Keratinocyte (primary cell): ENCODE measurements at regions not wholly inside any gene's neighbourhood (a gene's known extent, or its start where the extent isn't known, plus 50 kb on each side); places are given as distances from the start of the nearest gene placed in this dataset.

Experiments used
- DNase-seq: peaks from one replicate; pipeline ENCODE4 v3.0.0-alpha.2; 2011; ENCODE audit warnings: low read depth, missing footprints, low spot score
- FAIRE-seq: peaks from 2 replicates; lab custom pipeline; 2011; peaks lifted over from hg19 to GRCh38; lab: Jason Lieb, UNC
- H2AFZ ChIP-seq: 2 replicates; pipeline ENCODE4 v1.6.0; 2012; ENCODE audit warnings: low read length, control low read depth, inconsistent platforms; ENCODE audit not compliant: control insufficient read depth
- H3K27ac ChIP-seq: 2 replicates; pipeline ENCODE4 v1.5.1; 2011; ENCODE audit warnings: low read length; ENCODE audit not compliant: control insufficient read depth, insufficient read depth
- H3K27me3 ChIP-seq: 3 replicates; pipeline ENCODE4 v1.6.0; 2011; ENCODE audit warnings: low read length; ENCODE audit not compliant: control insufficient read depth, insufficient read depth; ENCODE audit errors: extremely low read depth
- H3K36me3 ChIP-seq, 2 experiments: 2 replicates in 1 of 2; 3 replicates in 1 of 2; pipeline ENCODE4 v1.5.1; 2011; ENCODE audit warnings: low read length in 2 of 2, mild to moderate bottlenecking in 1 of 2; ENCODE audit not compliant: control insufficient read depth in 2 of 2, insufficient read depth in 2 of 2; ENCODE audit errors: extremely low read depth in 1 of 2
- H3K4me1 ChIP-seq: 3 replicates; pipeline ENCODE4 v1.5.1; 2011; ENCODE audit warnings: low read length; ENCODE audit not compliant: control insufficient read depth, insufficient read depth; ENCODE audit errors: extremely low read depth
- H3K4me2 ChIP-seq: 3 replicates; pipeline ENCODE4 v1.6.0; 2011; ENCODE audit warnings: low read depth, low read length; ENCODE audit not compliant: control insufficient read depth, insufficient read depth; ENCODE audit errors: extremely low read depth
- H3K4me3 ChIP-seq, 3 experiments: fragments of 200-600 bp in 1 of 3; sonication (generic) in 1 of 3; 2 replicates in 2 of 3; 3 replicates in 1 of 3; pipeline ENCODE4 v1.5.1; 2011 to 2016; ENCODE audit warnings: low read length in 3 of 3, mild to moderate bottlenecking in 3 of 3, control low read depth in 2 of 3, inconsistent platforms in 1 of 3, low read depth in 1 of 3, mixed read lengths in 1 of 3, mixed run types in 1 of 3, moderate library complexity in 1 of 3; ENCODE audit not compliant: control insufficient read depth in 2 of 3, insufficient read depth in 2 of 3; ENCODE audit errors: extremely low read depth in 1 of 3
- H3K79me2 ChIP-seq: 2 replicates; pipeline ENCODE4 v1.6.0; 2012; ENCODE audit warnings: low read length; ENCODE audit not compliant: control insufficient read depth, insufficient read depth
- H3K9ac ChIP-seq: 3 replicates; pipeline ENCODE4 v1.6.0; 2011; ENCODE audit warnings: low read length; ENCODE audit not compliant: control insufficient read depth, insufficient read depth; ENCODE audit errors: extremely low read depth
- H3K9me1 ChIP-seq: 3 replicates; pipeline ENCODE4 v1.6.0; 2011; ENCODE audit warnings: low read length; ENCODE audit not compliant: control insufficient read depth, insufficient read depth; ENCODE audit errors: extremely low read depth
- H3K9me3 ChIP-seq: 2 replicates; pipeline ENCODE4 v1.5.1; 2012; ENCODE audit warnings: low read depth, low read length; ENCODE audit not compliant: control insufficient read depth
- H4K20me1 ChIP-seq: 3 replicates; pipeline ENCODE4 v1.6.0; 2011; ENCODE audit warnings: low read length; ENCODE audit not compliant: control insufficient read depth, insufficient read depth; ENCODE audit errors: extremely low read depth
- CTCF ChIP-seq, 3 experiments: IDR thresholded peaks in 1 of 3; conservative IDR thresholded peaks in 1 of 3; optimal IDR thresholded peaks in 1 of 3; 2 replicates in 2 of 3; 3 replicates in 1 of 3; pipeline versions ENCODE3 to v1.5.1; 2011; ENCODE audit warnings: low read length in 3 of 3, mild to moderate bottlenecking in 3 of 3, moderate library complexity in 2 of 3, control low read depth in 1 of 3, inconsistent platforms in 1 of 3; ENCODE audit not compliant: insufficient read depth in 2 of 3; ENCODE audit errors: extremely low read depth in 1 of 3
- EZH2 ChIP-seq: IDR thresholded peaks from one replicate; pipeline ENCODE4 v1.6.1; 2012; ENCODE audit warnings: inconsistent platforms, mild to moderate bottlenecking, low read length, moderate library complexity
- dilution Hi-C: fragments of 300-500 bp; cut with MboI; formaldehyde crosslinking; loops from one replicate; pipeline ENCODE4 v1.7.0; 2020; ENCODE audit warnings: low sequenced_read_pairs; ENCODE audit not compliant: extremely low pct_ligation_motif_present

- Histone ChIP-seq H3K79me2 (no peaks in the 10 kb centered on the region), H3K9ac (no peak overlapping the region), H3K36me3 (no peaks in the 10 kb centered on the region), H3K4me1 (no peaks in the 10 kb centered on the region), H4K20me1 (no peaks in the 10 kb centered on the region), H3K4me2 (no peak overlapping the region), H3K9me1 (no peaks in the 10 kb centered on the region), H3K9me3 (no peaks in the 10 kb centered on the region), H3K27ac (no peak overlapping the region), H3K4me3 (no peak overlapping the region), H2AFZ (no peak overlapping the region), H3K27me3 (no peaks in the 10 kb centered on the region)
- dilution Hi-C loops, result no loop called here
- DNase-seq, result no peak
- FAIRE-seq, result no peak
- no peak for TF ChIP-seq CTCF (optimal IDR thresholded peaks at IDR 0.05 in 1 of 3, IDR thresholded peaks at IDR 0.05 in 1 of 3, conservative IDR thresholded peaks at IDR 0.05 in 1 of 3; ENCODE audit: extremely low read depth in 1 of 3, insufficient read depth in 2 of 3, low read length in 3 of 3)
- TF ChIP-seq EZH2, result no peak
These were observed 70.0 kb upstream of the MLIP start for GRCh38 chr6:54041239-54041638.

- Histone ChIP-seq H3K4me1 (no peaks in the 10 kb centered on the region), H3K27me3 (no peaks in the 10 kb centered on the region), H2AFZ (no peak overlapping the region), H3K4me2 (no peak overlapping the region), H4K20me1 (no peaks in the 10 kb centered on the region), H3K9me3 (no peaks in the 10 kb centered on the region), H3K79me2 (no peaks in the 10 kb centered on the region), H3K36me3 (no peaks in the 10 kb centered on the region), H3K4me3 (no peak overlapping the region), H3K27ac (no peak overlapping the region), H3K9me1 (no peaks in the 10 kb centered on the region), H3K9ac (no peak overlapping the region)
- dilution Hi-C loops, result no loop called here
- TF ChIP-seq EZH2 (no peak), CTCF (optimal IDR thresholded peaks at IDR 0.05 in 1 of 3, IDR thresholded peaks at IDR 0.05 in 1 of 3, conservative IDR thresholded peaks at IDR 0.05 in 1 of 3; ENCODE audit: extremely low read depth in 1 of 3, insufficient read depth in 2 of 3, low read length in 3 of 3) (no peak)
- no peak for DNase-seq
- FAIRE-seq, result no peak
These were observed 67.9 kb upstream of the MLIP start for GRCh38 chr6:54043360-54043759.
